AG09309 (cell line): ENCODE measurements at regions not wholly inside any gene's neighbourhood (a gene's known extent, or its start where the extent isn't known, plus 50 kb on each side); places are given as distances from the start of the nearest gene placed in this dataset.

Experiments used
- DNase-seq: peaks from one replicate; pipeline ENCODE4 v3.0.0-alpha.2; 2010; ENCODE audit warnings: low read depth
- H3K4me3 ChIP-seq: 2 replicates; pipeline ENCODE4 v1.5.1; 2011; ENCODE audit warnings: mild to moderate bottlenecking, low read depth, low read length, moderate library complexity; ENCODE audit not compliant: control insufficient read depth
- TF ChIP-seq, protein P1 (sequence below): IDR thresholded peaks from 2 replicates; pipeline ENCODE4 v1.5.1; 2011; ENCODE audit warnings: mild to moderate bottlenecking, low read depth, low read length, inconsistent platforms; ENCODE audit not compliant: insufficient read depth, control insufficient read depth; ENCODE audit errors: missing control alignments

DNA sequence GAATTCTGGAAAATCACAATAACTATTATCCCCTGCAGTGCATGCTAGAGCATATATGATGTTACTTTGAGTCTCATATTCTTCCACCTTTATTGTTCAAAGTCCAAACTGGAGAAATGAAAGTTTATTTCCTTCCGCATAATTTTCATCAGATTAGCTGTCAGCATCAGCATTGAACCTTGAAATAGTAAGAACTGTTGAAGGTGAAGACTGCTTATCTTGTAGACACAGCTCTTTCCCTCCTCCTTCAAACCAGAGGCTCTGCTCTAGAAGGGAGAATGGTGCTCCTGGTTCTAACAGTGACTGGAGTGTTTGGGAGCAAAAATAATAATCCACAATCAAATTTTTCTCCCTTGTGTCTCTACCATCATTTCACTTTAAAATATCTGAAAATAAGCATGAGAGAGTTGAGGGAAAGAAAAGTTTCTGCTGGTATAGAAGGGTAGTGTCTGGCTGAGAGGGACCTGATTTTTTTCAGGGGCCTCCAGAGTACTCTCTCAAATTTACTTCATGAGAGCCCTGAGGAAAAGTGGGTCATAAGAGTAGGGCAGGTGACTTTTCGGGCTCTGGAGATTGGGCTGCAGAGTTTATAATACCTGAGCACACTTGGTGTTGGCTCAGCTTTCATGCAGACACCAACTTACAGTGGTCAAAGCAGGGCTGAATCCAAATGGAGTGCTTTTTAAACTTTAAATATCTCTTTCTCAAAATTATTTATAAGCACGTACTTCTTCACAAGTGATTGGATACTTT is 170.4 kb downstream of the ZDHHC21 start:
- no peak overlapping the region for H3K4me3 ChIP-seq
- TF ChIP-seq, protein P1, sequence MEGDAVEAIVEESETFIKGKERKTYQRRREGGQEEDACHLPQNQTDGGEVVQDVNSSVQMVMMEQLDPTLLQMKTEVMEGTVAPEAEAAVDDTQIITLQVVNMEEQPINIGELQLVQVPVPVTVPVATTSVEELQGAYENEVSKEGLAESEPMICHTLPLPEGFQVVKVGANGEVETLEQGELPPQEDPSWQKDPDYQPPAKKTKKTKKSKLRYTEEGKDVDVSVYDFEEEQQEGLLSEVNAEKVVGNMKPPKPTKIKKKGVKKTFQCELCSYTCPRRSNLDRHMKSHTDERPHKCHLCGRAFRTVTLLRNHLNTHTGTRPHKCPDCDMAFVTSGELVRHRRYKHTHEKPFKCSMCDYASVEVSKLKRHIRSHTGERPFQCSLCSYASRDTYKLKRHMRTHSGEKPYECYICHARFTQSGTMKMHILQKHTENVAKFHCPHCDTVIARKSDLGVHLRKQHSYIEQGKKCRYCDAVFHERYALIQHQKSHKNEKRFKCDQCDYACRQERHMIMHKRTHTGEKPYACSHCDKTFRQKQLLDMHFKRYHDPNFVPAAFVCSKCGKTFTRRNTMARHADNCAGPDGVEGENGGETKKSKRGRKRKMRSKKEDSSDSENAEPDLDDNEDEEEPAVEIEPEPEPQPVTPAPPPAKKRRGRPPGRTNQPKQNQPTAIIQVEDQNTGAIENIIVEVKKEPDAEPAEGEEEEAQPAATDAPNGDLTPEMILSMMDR = no peak
- DNase-seq = no peak

DNA sequence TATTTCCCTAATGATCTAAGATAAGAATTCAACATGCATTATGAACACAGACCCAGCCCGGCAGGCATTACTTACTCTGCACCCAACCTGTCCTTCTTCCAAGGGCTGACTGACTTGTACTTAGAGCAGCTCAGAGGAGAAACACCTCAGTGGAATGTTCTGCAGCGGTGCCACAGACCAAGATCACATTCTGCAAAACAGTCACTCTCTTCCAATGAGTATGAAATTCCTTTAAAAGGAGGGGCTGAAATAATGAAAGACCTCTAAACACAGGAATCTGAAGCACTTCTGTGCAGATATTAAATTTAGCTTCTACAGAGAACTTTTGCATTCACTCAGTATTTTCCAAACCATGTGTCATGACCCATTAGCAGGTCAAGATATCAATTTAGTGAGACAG is 172.9 kb downstream of the ZDHHC21 start:
- no peak for DNase-seq
- TF ChIP-seq, protein P1 = no peak
- H3K4me3 ChIP-seq = no peak overlapping the region

DNA sequence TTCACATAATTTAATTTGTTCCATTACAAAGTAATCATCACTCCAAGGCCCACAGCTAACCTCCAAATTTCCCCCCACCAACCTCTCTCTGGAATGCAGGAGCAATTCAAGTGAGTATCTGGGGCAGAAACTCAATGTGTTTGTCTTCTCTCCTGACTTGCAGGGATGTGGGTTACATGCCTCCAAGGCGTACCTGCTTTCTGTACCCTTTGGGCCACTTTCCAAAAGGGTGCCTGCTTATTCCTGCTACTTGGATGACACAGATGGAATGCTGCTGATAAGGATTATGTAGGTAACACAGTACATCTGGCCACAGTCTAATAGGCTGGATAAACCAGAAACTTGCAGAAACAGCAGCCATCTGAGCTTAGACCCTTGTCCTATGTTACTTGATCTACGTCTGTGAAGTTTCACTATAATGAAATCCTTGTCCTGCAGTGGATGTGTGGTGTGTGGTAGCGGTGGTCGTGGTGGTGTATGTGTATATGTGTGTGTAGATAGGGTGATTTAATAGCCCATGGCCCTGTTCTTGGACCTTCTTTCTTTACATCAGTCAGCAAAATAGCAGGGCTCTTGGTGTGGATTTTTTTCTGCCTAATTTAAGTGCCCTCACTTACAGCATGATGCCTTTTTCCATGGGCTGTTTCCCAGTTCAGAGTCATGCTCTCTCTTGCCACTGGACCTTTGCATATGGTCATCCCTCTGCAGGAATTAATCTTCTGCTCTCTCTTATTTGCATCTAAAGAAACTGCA is 175.9 kb downstream of the ZDHHC21 start:
- TF ChIP-seq, protein P1 = no peak
- DNase-seq = no peak
- H3K4me3 ChIP-seq = no peak overlapping the region

DNA sequence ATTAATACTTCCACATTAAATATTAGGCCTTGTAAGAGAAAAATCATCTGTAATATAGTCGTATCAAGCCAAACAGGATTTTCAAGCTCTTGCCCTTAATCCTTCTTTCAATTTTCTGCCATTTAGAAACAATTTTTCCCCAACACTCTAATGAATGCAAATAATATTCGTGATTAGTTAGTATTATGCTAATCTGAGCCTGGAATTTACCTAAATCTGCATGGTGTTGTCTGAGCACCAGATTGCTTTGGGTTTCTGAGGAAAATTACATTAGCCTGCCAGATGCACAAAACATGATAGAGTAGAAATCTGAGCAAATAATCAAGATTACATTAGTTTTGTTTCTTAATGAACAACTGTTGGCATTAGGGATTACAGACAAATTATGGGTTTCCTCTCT is 176.6 kb downstream of the ZDHHC21 start:
- DNase-seq = no peak
- TF ChIP-seq, protein P1 = no peak
- no peak overlapping the region for H3K4me3 ChIP-seq

DNA sequence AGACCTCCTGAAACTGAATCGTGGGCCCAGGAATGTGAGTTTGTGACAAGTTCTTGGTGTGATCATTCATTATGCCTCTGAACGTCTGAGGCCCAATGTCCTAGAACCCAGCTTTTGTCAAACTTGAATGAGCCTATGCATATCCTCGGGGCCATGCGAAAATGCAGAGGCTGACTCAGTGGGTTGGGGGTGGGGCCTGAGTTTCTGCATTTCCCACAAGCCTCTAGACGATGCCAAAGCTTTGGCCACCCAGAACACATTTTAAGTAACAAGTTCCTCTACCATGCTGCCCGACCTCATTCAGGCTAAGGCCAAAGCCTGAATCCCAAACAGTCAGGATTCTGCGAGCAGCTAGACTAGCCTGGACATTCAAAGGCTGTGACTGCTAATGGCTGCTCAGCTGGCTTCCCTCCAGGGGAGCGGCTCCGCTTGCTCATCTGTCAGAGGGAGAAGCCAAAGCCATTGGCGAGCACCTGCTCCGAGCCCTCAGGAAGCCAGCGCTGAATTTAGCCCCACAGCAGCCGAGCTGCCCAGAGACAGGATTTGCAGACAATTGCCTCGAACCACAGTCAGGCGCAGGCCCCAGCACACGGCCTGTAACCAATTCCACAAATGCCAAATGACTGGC is 177.5 kb downstream of the ZDHHC21 start:
- DNase-seq = no peak
- TF ChIP-seq, protein P1 = no peak
- no peak overlapping the region for H3K4me3 ChIP-seq

DNA sequence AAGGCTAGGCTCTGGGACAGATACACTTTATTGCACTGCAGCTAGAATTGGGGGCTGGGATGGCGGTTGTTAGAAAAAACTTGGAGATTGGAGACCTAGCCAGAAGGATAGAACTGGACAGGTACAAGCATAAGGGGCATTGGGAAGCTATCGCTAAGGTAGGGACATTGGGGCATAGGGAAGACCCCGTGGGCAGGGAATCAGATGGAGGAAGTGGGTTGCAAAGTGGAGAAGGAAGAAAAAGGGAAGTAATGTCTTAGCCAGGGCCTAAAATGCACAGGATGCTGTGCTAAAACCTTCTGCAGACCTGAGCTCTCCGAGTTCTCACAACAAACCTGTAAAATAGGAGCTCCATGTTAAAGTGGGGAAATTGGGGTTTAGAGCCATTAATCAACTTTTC is 178.2 kb downstream of the ZDHHC21 start:
- no peak overlapping the region for H3K4me3 ChIP-seq
- no peak for DNase-seq
- TF ChIP-seq, protein P1 = no peak
